NCI-H446 (cell line): ENCODE measurements at regions not wholly inside any gene's neighbourhood (a gene's known extent, or its start where the extent isn't known, plus 50 kb on each side); places are given as distances from the start of the nearest gene placed in this dataset.

Source experiments
- DNase-seq, 2 experiments: peaks; one replicate each; lab custom pipeline; 2025; lab: John Stamatoyannopoulos, UW

DNA sequence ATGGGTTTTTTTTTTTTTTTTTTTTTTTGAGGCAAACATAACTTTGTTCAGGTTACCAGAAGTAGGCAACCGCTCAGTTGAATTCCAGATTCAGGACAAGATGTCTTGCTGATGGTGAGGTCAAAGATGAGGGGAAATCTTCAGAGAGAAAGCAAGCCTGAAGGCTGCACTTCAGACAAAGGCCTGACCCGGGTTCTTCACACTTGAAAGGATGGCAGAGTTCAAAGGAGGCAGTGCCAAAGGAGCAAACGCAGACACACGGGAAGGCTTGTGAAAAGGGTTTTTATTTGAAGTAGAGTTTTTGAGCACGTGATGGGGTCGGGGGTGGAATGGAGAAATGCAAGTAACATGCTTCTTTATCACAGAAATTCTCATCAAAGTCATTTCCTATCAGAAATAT is 960.2 kb upstream of the EEF2KMT start:
- no peak for DNase-seq

DNA sequence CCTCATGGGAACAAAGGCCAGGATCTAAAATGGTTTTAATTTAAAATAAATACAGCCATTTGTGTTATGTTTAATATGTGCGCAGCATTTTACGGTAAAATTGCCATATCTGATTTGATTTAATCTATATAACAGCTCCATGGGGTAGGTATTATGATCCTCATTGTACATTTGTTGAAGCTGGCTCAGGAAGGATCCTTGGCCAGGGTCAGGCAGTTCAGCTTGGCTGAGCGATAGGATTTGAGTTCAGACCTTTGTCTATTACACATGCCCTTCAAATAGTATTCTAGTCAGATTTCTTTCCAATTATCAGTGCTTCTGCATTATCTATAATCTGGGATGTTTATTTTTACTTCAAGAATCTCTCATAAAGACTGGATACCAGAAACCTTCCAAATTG is 950.4 kb upstream of the EEF2KMT start:
- no peak for DNase-seq

DNA sequence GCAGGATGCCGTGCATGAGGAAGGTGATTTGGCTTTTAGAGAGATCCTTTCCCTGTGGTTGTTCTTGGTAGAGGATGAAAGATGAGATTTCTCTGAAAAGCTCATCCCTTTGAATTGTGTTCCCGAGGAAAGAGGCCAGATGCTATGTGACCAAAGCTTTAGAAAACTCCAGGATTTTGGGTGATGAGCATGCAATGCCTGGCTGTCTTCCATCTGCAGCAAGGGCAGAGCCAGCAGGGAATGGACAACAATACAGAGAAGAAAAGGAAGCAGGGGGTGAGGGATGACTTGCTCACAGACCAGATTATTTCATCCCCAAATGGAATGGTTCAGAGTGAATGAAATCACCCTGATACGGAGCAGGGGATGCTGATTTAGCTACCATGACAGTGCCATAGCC is 949.7 kb upstream of the EEF2KMT start:
- DNase-seq, result no peak

DNA sequence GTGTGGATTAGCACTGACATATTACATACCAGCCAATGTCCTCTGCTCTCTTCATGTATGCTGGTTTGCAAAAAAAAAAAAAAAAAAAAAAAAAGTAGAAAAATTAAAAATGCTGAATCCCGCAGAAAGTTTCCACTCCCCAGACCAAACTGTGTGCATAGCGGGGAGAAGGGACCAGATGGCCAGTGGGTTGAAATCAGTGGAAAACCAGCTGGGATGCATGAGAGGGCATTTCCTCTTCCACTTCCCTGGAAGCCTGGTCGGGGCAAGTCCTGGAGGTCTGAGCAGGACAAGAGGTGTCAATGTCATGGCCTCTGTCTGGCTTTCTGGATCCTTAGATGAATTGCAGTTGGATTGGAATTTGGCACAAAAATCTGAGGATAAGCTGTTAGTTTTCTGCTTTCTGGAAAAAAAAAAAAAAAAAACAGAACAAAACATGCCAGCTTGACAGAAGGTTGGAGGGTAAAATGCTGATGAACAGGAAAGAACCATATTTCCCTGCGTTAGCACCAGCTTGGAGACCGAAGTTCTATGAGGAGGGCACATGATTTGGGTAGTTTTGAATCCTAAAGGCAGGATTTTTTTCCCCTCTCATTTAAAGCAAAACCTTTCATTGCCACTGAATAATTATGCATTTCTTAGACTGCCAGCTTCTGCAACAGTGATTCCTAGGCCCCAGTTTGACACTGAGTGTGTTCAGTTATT is 941.5 kb upstream of the EEF2KMT start:
- no peak for DNase-seq

DNA sequence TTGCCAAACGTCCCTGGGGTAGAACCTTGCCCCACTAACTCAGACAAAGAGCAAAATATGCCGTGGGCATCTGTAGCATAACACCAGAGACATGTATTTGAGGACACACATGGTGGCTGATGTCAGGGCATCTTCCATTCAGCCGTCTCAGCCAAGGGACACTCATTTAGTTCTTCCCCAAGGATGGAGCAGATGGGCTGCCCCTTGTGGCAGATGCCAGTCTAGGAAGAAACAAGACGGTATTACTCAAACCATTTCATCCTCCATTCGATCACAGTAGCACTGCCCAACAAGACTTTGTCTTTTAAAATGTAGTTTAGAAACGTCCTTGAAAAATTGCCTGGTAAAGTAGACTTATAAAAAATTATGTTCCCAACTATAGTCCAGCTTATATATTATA is 937.6 kb upstream of the EEF2KMT start:
- DNase-seq, result no peak

DNA sequence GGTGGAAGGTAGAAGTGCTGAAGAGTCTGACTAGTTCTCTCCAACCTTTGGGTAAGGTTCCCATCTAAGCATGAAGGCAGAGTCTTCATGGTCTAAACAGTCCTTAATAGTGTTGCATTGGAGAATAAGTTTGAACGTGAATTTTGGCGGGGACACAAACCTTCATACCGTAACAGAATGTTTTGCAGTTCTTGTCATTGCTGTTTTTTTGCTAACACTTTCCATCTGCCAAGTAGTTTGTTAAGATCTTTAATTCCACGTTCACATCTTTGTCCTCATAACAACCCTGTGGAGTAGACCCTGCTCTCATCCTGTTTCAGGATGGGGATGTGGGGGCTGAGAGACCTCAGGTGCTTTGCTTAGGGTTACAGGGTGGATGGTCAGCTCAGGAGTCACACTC is 936.9 kb upstream of the EEF2KMT start:
- DNase-seq, result no peak

DNA sequence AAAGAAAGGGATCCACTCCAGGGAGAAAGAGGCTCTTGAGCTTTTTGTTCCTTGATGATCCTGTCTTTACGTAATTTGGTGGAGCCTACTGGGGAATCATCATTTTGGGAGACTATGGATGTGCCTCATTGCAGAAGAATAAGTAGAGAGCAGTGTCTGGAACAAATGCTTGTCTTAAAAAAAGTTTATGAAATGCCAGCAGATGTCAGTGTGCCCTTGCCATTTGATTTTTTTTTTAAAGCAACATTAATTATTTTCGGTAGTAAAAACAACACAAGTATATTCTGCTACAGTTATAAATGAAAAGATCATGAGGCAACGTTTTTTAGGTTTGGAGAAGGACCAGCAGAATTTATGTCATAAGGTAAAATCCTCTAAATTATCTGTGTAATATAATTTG is 934.8 kb upstream of the EEF2KMT start:
- DNase-seq, result no peak

DNA sequence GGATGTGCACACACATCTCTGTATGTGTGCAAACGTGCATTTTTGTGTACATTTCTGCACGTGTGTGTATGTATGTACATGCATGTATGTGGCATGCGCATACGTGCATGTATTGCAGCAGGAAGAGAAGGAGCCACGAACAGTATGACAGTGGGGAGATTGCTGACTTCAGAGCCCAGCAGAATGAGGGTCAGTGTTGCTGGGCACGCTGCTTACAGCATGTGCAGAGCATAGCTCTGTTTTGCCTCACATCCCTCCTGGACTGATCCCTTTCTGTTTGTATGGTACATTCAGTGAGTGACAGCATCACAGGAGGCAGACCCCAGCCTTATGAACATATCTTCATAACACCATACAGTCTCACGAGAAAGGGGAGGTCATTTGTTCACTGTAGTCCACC is 934.0 kb upstream of the EEF2KMT start:
- no peak for DNase-seq

DNA sequence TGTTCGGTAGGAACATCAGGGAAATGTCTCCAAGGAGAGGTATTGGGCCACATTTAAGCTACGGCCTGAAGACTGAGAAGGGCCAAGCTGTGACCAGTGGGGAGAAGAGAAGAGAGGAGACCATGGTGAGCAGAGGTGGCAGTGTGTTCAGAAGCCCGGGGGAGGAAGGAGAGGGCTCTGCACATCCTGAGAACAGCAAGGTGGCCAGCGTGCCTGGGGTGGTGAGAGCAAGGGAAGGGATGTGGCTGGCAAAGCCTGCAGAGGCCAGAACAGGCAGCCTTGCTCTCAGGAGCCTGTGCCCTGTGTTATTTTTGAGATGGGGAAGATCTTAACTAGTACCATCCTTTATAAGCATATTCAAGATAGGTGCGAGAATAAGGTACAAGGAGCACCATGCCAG is 933.5 kb upstream of the EEF2KMT start:
- DNase-seq, result no peak

DNA sequence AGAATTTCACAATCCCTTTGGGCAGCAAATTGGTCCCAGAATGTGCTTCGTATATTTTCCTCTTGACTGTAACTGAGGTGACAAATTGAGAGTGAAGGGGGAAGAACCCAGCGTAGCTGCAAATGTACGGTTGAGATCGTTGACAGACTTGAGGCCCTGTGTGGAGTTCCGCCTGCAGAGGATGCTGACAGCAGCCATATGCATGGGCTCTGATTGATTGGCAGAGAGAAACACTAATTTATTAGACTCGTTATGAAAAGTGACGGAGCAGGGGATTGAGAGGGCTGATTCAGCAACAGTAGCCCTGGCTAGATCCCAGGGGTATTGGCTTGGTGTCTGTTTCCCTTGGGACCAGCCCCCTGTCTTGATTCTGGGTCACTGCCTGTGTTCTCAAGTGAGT is 930.1 kb upstream of the EEF2KMT start:
- DNase-seq, result no peak

DNA sequence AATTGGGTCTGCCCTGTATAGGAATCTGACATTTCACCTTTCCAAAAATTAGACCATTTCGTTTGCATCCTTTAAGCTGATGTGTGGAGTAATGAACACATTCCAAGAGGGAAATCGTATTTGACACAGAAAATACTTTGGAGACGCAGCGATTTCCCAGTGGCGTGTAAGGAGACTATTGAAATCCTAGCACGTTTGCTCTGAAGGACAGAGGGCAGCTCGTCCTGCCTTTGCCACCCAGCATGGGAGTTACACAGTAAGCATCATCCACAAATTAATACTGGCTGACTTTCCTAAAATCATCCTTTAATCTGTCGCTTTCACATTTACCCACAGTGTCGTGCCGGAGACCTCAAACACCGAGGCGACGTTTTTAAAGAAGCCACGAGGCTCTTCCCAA is 925.9 kb upstream of the EEF2KMT start:
- DNase-seq, result no peak

DNA sequence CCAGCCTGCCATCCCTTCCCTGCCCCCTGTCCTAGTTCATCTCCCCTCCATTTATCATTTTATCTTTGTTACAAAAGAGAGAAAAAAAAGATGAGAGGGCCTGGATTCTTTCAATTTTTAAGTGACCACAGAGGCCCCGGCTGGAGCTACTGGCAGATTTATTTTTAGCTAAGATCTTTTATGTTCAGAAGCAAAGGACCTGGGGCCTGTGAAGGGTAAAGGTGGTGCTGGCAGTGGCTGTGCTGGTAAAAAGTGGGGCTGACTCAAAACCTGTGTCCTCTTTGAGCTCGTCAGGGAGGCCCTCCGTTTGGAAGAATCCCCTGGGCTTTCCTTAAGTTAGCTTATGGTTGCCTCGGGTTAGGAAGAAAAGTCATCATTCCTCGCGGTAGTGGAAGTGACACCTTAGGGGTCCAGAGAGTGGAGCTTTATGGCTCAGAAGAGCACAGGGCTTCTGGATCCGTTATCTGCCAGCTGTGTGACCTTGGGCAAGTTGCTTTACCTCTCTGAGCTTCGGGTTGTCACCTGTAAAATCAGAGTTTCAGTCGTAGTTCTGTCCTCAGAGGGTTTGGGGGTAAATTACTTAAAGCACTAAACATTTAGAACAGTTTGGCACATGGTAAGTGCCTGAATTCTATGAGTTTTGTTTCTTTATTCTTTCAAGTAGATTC is 923.8 kb upstream of the EEF2KMT start:
- no peak for DNase-seq

DNA sequence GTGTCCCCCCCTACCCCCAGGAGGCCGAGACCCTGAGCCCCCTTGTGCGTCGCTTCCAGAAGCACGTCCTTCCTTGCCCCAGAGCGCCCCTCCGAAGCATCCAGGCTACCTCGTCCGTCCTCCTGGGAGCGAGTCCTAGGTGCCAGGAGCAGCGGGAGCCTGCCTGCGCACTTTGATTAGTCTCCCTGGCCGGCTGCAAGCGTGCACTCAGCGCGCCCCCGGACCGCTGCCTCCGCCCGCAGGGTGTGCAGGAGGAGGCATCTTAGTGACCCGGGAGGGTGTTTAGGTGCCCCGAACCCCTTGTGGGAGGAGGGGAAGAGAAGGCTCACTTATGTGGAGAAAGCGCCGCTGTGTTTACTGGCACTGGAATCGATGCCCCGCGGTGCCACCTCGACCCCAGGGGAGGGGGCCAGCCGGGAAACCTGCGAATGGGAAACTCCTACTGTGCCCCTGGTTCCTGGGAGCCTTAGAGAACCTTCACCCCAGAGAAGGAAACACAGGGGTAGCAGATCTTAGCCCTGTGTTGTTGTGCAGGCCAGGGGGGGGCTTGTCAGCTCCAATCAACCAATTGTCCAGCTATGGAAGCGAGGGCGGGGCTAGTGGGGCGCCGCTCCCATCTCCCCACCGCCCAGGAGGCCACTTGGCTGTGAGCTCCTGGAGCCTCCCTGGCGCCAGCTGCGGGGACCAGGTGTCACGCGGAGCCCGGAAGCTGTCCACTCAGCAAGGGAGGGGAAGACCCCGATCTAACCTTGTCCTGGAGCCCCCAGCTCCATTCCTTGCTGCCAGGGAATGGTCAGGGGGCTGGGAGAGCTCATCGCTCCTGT is 922.8 kb upstream of the EEF2KMT start:
- DNase-seq, result no peak

DNA sequence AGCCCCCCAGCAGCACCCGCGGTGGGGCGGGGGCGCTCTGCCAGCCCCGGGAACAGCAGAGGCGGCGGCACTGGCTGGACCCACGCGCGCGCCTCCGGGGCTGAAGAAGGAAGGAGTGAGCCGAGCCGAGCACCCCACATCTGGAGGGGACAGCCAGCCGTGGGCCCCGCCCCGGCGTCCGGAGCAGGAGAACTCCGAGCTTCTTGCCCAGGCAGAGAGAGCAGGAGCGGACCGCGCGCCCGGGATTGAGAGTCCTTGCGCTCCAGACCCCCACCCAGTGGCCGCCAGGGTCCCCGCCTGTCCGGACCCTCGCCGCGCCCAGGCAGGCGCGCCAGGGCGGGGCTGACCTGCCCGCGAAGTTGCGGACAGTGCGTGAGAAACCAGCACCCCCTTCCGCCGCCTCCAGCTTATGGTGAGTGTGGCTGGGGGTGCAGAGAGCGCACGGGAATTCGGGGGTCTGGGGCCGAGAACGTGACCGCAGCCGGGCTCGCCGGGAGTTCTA is 921.9 kb upstream of the EEF2KMT start:
- no peak for DNase-seq

DNA sequence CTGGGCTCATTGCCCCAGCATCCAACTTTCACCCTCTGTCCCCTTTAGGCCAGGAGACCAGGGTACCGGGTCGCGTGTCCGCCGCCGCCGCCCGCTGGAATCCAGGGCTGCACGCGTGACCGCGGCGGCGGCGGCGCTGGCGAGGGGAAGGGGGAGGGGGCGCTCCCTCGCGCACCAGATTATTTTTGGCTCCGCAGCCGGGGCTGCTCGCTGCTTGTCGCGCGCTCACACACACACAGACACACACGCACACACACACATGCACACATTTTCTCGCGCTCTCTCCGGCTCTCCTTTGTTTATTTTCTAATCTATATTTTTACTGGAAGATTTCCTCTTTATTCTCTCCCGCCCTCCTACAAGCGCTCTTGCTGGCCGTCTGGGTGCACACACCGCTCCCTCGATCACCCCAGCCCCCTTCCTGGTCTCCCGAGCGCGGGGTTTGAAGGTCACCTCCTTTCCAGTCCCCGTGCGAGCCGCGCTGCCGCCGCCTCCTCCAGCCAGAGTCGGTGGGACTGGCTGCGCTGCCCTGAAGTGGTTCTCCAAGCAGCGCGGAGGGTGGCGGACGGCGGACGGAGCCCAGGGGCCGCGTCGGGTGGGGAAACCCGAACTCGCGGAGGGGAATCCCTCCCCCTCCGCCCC is 921.4 kb upstream of the EEF2KMT start:
- DNase-seq, result no peak

DNA sequence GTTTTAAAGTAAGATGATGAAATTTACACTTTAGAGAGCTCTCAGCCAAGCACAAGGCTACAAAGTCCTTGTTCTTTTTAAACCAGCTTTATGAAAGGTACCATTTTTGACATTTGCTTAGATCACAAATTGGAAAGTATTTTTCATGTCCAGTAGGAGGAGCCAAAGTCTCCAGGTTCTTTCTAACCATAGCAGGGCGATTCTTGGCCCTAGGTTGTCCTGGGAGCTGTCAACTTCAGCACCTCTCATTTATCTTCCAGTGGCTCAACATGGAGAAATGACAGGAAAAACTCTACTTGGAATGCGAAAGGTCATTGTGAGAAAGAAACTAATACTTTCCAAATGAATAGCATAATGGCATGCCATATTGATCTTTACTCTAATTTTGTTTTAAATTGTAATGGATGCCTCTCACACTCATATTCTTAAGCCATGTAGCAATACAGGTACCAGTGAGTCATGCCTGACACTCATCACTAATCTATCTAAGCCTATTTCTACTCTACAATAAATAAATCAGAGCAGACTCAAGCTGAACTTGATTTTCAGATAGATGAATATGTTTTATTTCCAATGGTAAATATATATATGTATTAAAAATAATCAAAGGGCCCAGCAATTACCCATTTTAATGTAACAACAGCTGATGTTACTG is 919.1 kb upstream of the EEF2KMT start:
- no peak for DNase-seq

DNA sequence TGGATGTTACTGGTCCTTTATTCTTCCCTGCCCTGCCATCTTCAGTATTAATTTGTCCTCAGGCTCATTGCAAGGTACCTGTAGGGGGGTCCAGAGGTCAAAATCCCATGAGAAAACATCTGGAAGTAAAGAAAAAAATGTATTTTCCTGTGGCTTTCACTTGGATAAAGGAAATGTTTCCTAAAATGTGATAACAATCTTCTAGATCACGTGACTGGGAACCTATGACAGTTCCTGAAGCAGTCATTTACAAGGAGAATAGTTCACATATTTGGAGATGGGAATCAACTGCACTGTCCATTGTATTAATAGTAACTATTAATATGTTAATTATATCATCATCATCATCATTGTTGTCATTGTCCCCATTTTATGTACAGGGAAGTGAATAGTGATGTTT is 915.1 kb upstream of the EEF2KMT start:
- DNase-seq, result no peak

DNA sequence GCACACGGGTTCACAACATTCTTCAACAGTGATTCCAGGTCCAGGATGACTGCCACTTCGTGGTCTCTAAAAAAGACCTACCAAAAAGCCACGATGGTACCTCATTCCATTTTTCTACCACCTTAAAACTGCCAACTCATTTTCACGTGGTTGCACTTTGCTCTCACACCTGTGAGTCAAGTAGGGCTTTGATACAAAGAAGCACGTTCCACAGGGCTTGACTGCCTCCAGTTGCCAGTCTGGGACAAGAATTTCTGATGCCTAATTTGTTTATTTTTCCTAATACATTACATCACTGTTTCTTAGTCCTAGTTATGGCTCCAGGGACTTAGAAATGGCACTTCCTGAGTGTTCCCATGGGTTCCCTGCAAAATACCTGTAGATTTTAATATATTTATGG is 911.6 kb upstream of the EEF2KMT start:
- DNase-seq, result no peak

DNA sequence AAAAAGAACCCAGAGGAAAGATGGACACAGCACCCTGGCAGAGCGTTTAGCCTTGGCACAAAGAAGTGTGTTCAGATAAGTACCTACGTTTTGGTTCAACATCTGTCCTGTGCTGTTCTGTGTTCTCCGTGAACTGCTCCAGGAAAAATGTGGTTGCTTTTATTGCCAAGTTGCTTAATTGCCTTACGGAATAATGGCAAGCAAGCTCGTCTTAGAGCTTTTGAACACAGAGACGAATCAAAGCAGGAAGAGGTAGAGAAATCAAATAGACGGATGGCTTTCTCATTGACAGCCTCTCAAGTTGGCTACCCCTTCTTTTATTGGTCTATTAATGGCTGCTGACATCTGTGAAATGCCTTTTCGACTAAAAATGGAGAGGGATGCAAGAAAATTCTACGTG is 911.1 kb upstream of the EEF2KMT start:
- no peak for DNase-seq

DNA sequence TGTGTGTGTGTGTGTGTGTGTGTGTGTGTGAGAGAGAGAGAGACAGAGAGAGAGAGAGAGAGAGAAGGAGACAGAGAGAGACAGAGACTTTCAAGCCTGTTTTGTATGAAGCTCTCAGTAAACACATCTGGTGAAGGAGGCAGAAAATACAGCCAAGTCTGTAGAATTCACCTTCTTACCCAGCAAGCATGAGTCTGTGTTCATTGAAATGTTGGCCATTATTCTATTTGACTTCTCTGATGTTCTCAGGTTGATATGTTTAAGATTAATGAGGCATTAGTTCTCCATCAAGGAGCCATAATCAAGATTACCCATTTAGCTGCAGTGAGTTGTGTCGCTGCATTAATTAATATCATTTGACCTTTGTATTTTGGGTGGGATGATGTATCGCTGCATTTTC is 895.8 kb upstream of the EEF2KMT start:
- no peak for DNase-seq

DNA sequence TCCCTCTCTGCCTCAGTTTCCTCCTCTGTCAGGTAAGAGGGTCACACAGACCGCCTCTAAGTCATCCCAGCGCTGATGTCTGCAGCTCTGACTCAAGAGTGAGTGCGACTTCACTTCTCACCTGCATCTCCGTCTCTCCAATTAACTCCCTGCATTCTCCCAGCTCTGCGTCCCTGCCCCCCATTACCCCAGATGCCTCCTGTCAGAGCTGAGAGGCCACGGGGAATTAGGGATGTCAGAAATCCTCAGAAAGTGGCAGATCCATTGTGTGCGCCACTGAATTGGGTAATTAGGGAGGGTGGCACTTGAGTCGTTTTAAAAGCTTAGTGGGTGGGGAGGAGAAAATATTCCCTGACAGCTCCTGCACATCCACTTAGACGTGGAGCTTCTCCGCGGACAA is 885.4 kb upstream of the EEF2KMT start:
- no peak for DNase-seq
